MCF 10A (cell line): ENCODE measurements at regions not wholly inside any gene's neighbourhood (a gene's known extent, or its start where the extent isn't known, plus 50 kb on each side); places are given as distances from the start of the nearest gene placed in this dataset.

Experiments used
- BruUV-seq: library from RNA; stranded (reverse); fragments of 400-500 nt; replicated peaks from 2 replicates; lab custom pipeline; 2021; lab: Mats Ljungman, UMichigan
- CTCF ChIA-PET: fragments of 300-600 bp; sonication (Branson Sonifier 250); formaldehyde crosslinking; extraction: SDS; loops from one replicate; lab custom pipeline; 2021; ENCODE audit warnings: antibody characterized with exemption, inconsistent platforms; lab: Yijun Ruan, JAX
- POLR2A ChIA-PET: fragments of 300-600, 350-650 bp; sonication (Branson Sonifier 250); formaldehyde crosslinking; extraction: SDS; loops from one replicate; lab custom pipeline; 2020; ENCODE audit warnings: antibody characterized with exemption, inconsistent platforms; lab: Yijun Ruan, JAX
- DNase-seq: peaks from one replicate; pipeline ENCODE4 v3.0.0-alpha.2; 2018; ENCODE audit not compliant: unreplicated experiment
- H3K27ac Mint-ChIP-seq: one replicate; pipeline ENCODE4 v1.8.0; 2022; ENCODE audit warnings: mild to moderate bottlenecking, low read depth, mixed read lengths; ENCODE audit not compliant: unreplicated experiment
- H3K27me3 Mint-ChIP-seq: one replicate; pipeline ENCODE4 v1.8.0; 2022; ENCODE audit warnings: mixed read lengths; ENCODE audit not compliant: insufficient read depth, unreplicated experiment
- H3K36me3 Mint-ChIP-seq: one replicate; pipeline ENCODE4 v1.8.0; 2022; ENCODE audit warnings: mild to moderate bottlenecking, moderate library complexity, mixed read lengths; ENCODE audit not compliant: insufficient read depth, unreplicated experiment
- H3K4me1 Mint-ChIP-seq: one replicate; pipeline ENCODE4 v1.8.0; 2022; ENCODE audit warnings: mixed read lengths; ENCODE audit not compliant: insufficient read depth, unreplicated experiment
- H3K4me3 Mint-ChIP-seq: one replicate; pipeline ENCODE4 v1.8.0; 2022; ENCODE audit warnings: mild to moderate bottlenecking, moderate library complexity, mixed read lengths; ENCODE audit not compliant: unreplicated experiment
- H3K9me3 Mint-ChIP-seq: one replicate; pipeline ENCODE4 v1.8.0; 2022; ENCODE audit warnings: mixed read lengths; ENCODE audit not compliant: unreplicated experiment
- CTCF ChIP-seq: fragments of 200-600 bp; IDR thresholded peaks from one replicate; pipeline ENCODE4 v1.8.0; 2022; ENCODE audit warnings: antibody characterized with exemption, mild to moderate bottlenecking; ENCODE audit not compliant: unreplicated experiment
- intact Hi-C: fragments of 100-400 bp; cut with micrococcal nuclease; formaldehyde crosslinking; loops from 2 replicates; pipeline ENCODE4 v1.14.1; 2022

- Mint-ChIP-seq H3K36me3 (no peaks in the 10 kb centered on the region), H3K4me3 (no peak overlapping the region), H3K27ac (no peak overlapping the region), H3K9me3 (no peaks in the 10 kb centered on the region), H3K27me3 (peaks cover 69% of the 10 kb centered on the region), H3K4me1 (no peaks in the 10 kb centered on the region)
- DNase-seq: no peak
- BruUV-seq: no TSS peak
- ChIA-PET POLR2A (no interaction called here), CTCF (no interaction called here)
- no peak for TF ChIP-seq CTCF
- intact Hi-C loops: no loop called here
These were observed 604.9 kb upstream of the NRG3 start for GRCh38 chr10:81270051-81270450.

- BruUV-seq: no TSS peak
- CTCF ChIA-PET: no interaction called here
These were observed 594.2 kb upstream of the NRG3 start for GRCh38 chr10:81280497-81281479.

GRCh38 chr10:81288544-81288943, 586.5 kb upstream of the NRG3 start:
- ChIA-PET CTCF (no interaction called here), POLR2A (no interaction called here)
- no peak for DNase-seq
- no peaks in the 10 kb centered on the region for H3K4me1 Mint-ChIP-seq
- TF ChIP-seq CTCF: no peak
- no TSS peak for BruUV-seq
- H3K4me3 Mint-ChIP-seq: no peak overlapping the region
- no peaks in the 10 kb centered on the region for H3K36me3 Mint-ChIP-seq
- H3K27me3 Mint-ChIP-seq: peaks cover 90% of the 10 kb centered on the region
- no peaks in the 10 kb centered on the region for H3K9me3 Mint-ChIP-seq
- H3K27ac Mint-ChIP-seq: no peak overlapping the region
- intact Hi-C loops: no loop called here

More at GRCh38 chr10:81280497-81281479, 594.2 kb upstream of the NRG3 start:
- POLR2A ChIA-PET: no interaction called here
- H3K4me3 Mint-ChIP-seq: no peak overlapping the region
- no peak overlapping the region for H3K27ac Mint-ChIP-seq
- intact Hi-C loops: no loop called here
- H3K4me1 Mint-ChIP-seq: no peaks in the 10 kb centered on the region
- no peaks in the 10 kb centered on the region for H3K9me3 Mint-ChIP-seq
- H3K36me3 Mint-ChIP-seq: no peaks in the 10 kb centered on the region
- TF ChIP-seq CTCF: no peak
- DNase-seq: no peak
- H3K27me3 Mint-ChIP-seq: peaks cover 95% of the 10 kb centered on the region

- BruUV-seq: no TSS peak
- Mint-ChIP-seq H3K27me3 (peaks cover 92% of the 10 kb centered on the region), H3K36me3 (no peaks in the 10 kb centered on the region), H3K4me3 (peak overlapping the region; percentile 25), H3K9me3 (no peaks in the 10 kb centered on the region), H3K4me1 (peaks cover 9% of the 10 kb centered on the region), H3K27ac (no peak overlapping the region)
- intact Hi-C loops: no loop called here
- ChIA-PET CTCF (no interaction called here), POLR2A (no interaction called here)
- DNase-seq: no peak
- TF ChIP-seq CTCF: no peak
These were observed 577.7 kb upstream of the NRG3 start for GRCh38 chr10:81297292-81297691.
